Naive thymus-derived CD4-positive, alpha-beta T cell (primary cell): ENCODE measurements at regions not wholly inside any gene's neighbourhood (a gene's known extent, or its start where the extent isn't known, plus 50 kb on each side); places are given as distances from the start of the nearest gene placed in this dataset.
"Not testable (repeated sequence)": the region's sequence is repeated elsewhere in the genome, so short reads cannot be mapped to it uniquely, and the experiment has no call there.

Source experiments
- ATAC-seq: fragments of 150-1000 bp; cut with Tn5 transposase; 2 replicates; pipeline ENCODE4 v1.10.0; 2021; ENCODE audit warnings: mild to moderate bottlenecking, moderate library complexity
- CTCF ChIA-PET: fragments of 350-600 bp; sonication (Branson Sonifier 250); formaldehyde crosslinking; loops from one replicate; lab custom pipeline; 2021; ENCODE audit warnings: antibody characterized with exemption; lab: Charles Lee
- POLR2A ChIA-PET: fragments of 350-600 bp; sonication (Branson Sonifier 250); formaldehyde crosslinking; loops from one replicate; lab custom pipeline; 2021; ENCODE audit warnings: antibody characterized with exemption, inconsistent platforms; lab: Charles Lee
- DNase-seq, 9 donors: peaks; one replicate each; pipeline versions ENCODE4 v3.0.0 to v3.0.0-alpha.2; 2020 to 2022; ENCODE audit warnings: mixed read lengths in 1 of 9
- H3K27ac ChIP-seq: one replicate; pipeline ENCODE4 v1.7.0; 2013; ENCODE audit warnings: mild to moderate bottlenecking, low read depth, low read length, moderate library complexity
- H3K27me3 ChIP-seq, 2 donors: one replicate each; pipeline ENCODE4 v1.7.0; 2013; ENCODE audit warnings: low read length in 2 of 2, mild to moderate bottlenecking in 2 of 2, moderate library complexity in 2 of 2; ENCODE audit not compliant: control insufficient read depth in 2 of 2, insufficient read depth in 2 of 2
- H3K36me3 ChIP-seq, 3 experiments: 1 replicate in 2 of 3; 2 replicates in 1 of 3; pipeline ENCODE4 v1.7.0; 2013; ENCODE audit warnings: low read length in 3 of 3, mild to moderate bottlenecking in 3 of 3, moderate library complexity in 1 of 3; ENCODE audit not compliant: insufficient read depth in 3 of 3, control insufficient read depth in 2 of 3
- H3K4me1 ChIP-seq, 2 donors: one replicate each; pipeline ENCODE4 v1.7.0; 2013; ENCODE audit warnings: low read length in 2 of 2, mild to moderate bottlenecking in 2 of 2, moderate library complexity in 1 of 2; ENCODE audit not compliant: control insufficient read depth in 2 of 2, insufficient read depth in 2 of 2
- H3K4me3 ChIP-seq: 2 replicates; pipeline ENCODE4 v1.7.0; 2013; ENCODE audit warnings: mild to moderate bottlenecking, low read length
- H3K9me3 ChIP-seq, 3 experiments: 1 replicate in 2 of 3; 2 replicates in 1 of 3; pipeline ENCODE4 v1.7.0; 2013; ENCODE audit warnings: low read length in 3 of 3; ENCODE audit not compliant: control insufficient read depth in 2 of 3
- H3K27ac Mint-ChIP-seq, 9 donors: one replicate each; pipeline ENCODE4 v1.8.0; 2020 to 2022; ENCODE audit warnings: mixed read lengths in 9 of 9, mild to moderate bottlenecking in 8 of 9, moderate library complexity in 5 of 9, inconsistent platforms in 2 of 9
- H3K27me3 Mint-ChIP-seq, 5 donors: one replicate each; pipeline ENCODE4 v1.8.0; 2021 to 2022; ENCODE audit warnings: mixed read lengths in 5 of 5, mild to moderate bottlenecking in 1 of 5
- H3K36me3 Mint-ChIP-seq, 5 donors: one replicate each; pipeline ENCODE4 v1.8.0; 2020 to 2022; ENCODE audit warnings: mixed read lengths in 5 of 5, mild to moderate bottlenecking in 3 of 5, inconsistent platforms in 1 of 5
- H3K4me1 Mint-ChIP-seq, 7 donors: one replicate each; pipeline ENCODE4 v1.8.0; 2020 to 2022; ENCODE audit warnings: mixed read lengths in 7 of 7, mild to moderate bottlenecking in 3 of 7, inconsistent platforms in 1 of 7
- H3K4me3 Mint-ChIP-seq, 10 donors: one replicate each; pipeline ENCODE4 v1.8.0; 2020 to 2022; ENCODE audit warnings: mild to moderate bottlenecking in 10 of 10, mixed read lengths in 10 of 10, moderate library complexity in 6 of 10, inconsistent platforms in 2 of 10
- H3K9me3 Mint-ChIP-seq, 11 donors: one replicate each; pipeline ENCODE4 v1.8.0; 2020 to 2022; ENCODE audit warnings: mixed read lengths in 11 of 11, mild to moderate bottlenecking in 4 of 11, inconsistent platforms in 1 of 11, moderate library complexity in 1 of 11
- intact Hi-C, 2 donors: fragments of 100-400 bp; cut with micrococcal nuclease; formaldehyde crosslinking; loops; one replicate each; pipeline ENCODE4 v1.15.1; 2023

- no peak overlapping the region for H3K4me3 Mint-ChIP-seq
Measured at GRCh38 chr14:22370084-22370847, 218.8 kb downstream of the DAD1 start.

GRCh38 chr14:22358726-22359125, 230.3 kb downstream of the DAD1 start:
- Histone ChIP-seq H3K4me3 (no peak overlapping the region), H3K36me3 (no peaks in the 10 kb centered on the region), H3K9me3 (no peaks in the 10 kb centered on the region), H3K27ac (no peak overlapping the region), H3K27me3 (no peaks in the 10 kb centered on the region), H3K4me1 (no peaks in the 10 kb centered on the region)
- Mint-ChIP-seq H3K27ac (no peak overlapping the region), H3K9me3 (peaks cover 0 to 1% (median 0%) of the 10 kb centered on the region in 11 donors), H3K4me1 (no peaks in the 10 kb centered on the region), H3K36me3 (no peaks in the 10 kb centered on the region), H3K27me3 (peaks cover 0 to under 1% (median 0%) of the 10 kb centered on the region in 5 donors), H3K4me3 (no peak overlapping the region)
- ATAC-seq (no peak), DNase-seq (no peak)
- CTCF ChIA-PET: no interaction called here
- intact Hi-C loops: no loop called here
- POLR2A ChIA-PET: no interaction called here

More at GRCh38 chr14:22370084-22370847, 218.8 kb downstream of the DAD1 start:
- Mint-ChIP-seq H3K4me1 (no peaks in the 10 kb centered on the region), H3K27me3 (no peaks in the 10 kb centered on the region), H3K9me3 (peaks cover 0 to 2% (median 0%) of the 10 kb centered on the region in 11 donors), H3K27ac (no peak overlapping the region), H3K36me3 (no peaks in the 10 kb centered on the region)
- Histone ChIP-seq H3K4me1 (no peaks in the 10 kb centered on the region), H3K27ac (no peak overlapping the region), H3K27me3 (no peaks in the 10 kb centered on the region), H3K4me3 (no peak overlapping the region), H3K36me3 (no peaks in the 10 kb centered on the region), H3K9me3 (no peaks in the 10 kb centered on the region)
- ChIA-PET CTCF (no interaction called here), POLR2A (no interaction called here)
- intact Hi-C loops: no loop called here
- DNase-seq (no peak), ATAC-seq (no peak)

- H3K36me3 ChIP-seq, H3K4me1 Mint-ChIP-seq, H3K4me3 ChIP-seq, DNase-seq, H3K4me1 ChIP-seq, ATAC-seq, H3K9me3 ChIP-seq, POLR2A ChIA-PET, H3K9me3 Mint-ChIP-seq, CTCF ChIA-PET, H3K36me3 Mint-ChIP-seq, H3K4me3 Mint-ChIP-seq, H3K27ac ChIP-seq, H3K27ac Mint-ChIP-seq, H3K27me3 ChIP-seq, intact Hi-C loops, H3K27me3 Mint-ChIP-seq: not testable (repeated sequence)
Measured at GRCh38 chr14:22349281-22349680, 239.7 kb downstream of the DAD1 start.

- no peak overlapping the region for H3K27ac Mint-ChIP-seq
- ChIA-PET POLR2A (no interaction called here), CTCF (no interaction called here)
- H3K4me1 ChIP-seq: no peaks in the 10 kb centered on the region
- H3K4me3 Mint-ChIP-seq: no peak overlapping the region
- no peak for DNase-seq
- H3K9me3 Mint-ChIP-seq: peaks cover 0 to 3% (median 0%) of the 10 kb centered on the region in 11 donors
- H3K27ac ChIP-seq: no peak overlapping the region
- no peak for ATAC-seq
- intact Hi-C loops: no loop called here
- no peaks in the 10 kb centered on the region for H3K36me3 Mint-ChIP-seq
- no peaks in the 10 kb centered on the region for H3K9me3 ChIP-seq
- no peaks in the 10 kb centered on the region for H3K27me3 ChIP-seq
- no peaks in the 10 kb centered on the region for H3K27me3 Mint-ChIP-seq
- no peaks in the 10 kb centered on the region for H3K36me3 ChIP-seq
- H3K4me1 Mint-ChIP-seq: no peaks in the 10 kb centered on the region
- no peak overlapping the region for H3K4me3 ChIP-seq
Measured at GRCh38 chr14:22344673-22345072, 244.4 kb downstream of the DAD1 start.

GRCh38 chr14:22344209-22344608, 244.8 kb downstream of the DAD1 start:
- POLR2A ChIA-PET, H3K27me3 Mint-ChIP-seq, intact Hi-C loops, H3K4me3 Mint-ChIP-seq, H3K36me3 Mint-ChIP-seq, H3K36me3 ChIP-seq, H3K4me1 Mint-ChIP-seq, ATAC-seq, H3K27me3 ChIP-seq, H3K27ac Mint-ChIP-seq, H3K27ac ChIP-seq, H3K9me3 ChIP-seq, H3K9me3 Mint-ChIP-seq, DNase-seq, H3K4me1 ChIP-seq, CTCF ChIA-PET, H3K4me3 ChIP-seq: not testable (repeated sequence)

- no peaks in the 10 kb centered on the region for H3K27me3 Mint-ChIP-seq
- ChIA-PET CTCF (no interaction called here), POLR2A (no interaction called here)
- Histone ChIP-seq H3K27me3 (no peaks in the 10 kb centered on the region), H3K36me3 (no peaks in the 10 kb centered on the region), H3K9me3 (no peaks in the 10 kb centered on the region), H3K4me1 (no peaks in the 10 kb centered on the region), H3K4me3 (no peak overlapping the region), H3K27ac (no peak overlapping the region)
- no peak overlapping the region for H3K27ac Mint-ChIP-seq
- DNase-seq: no peak
- peaks cover 0 to 3% (median 0%) of the 10 kb centered on the region in 11 donors for H3K9me3 Mint-ChIP-seq
- peaks cover 0 to 1% (median 0%) of the 10 kb centered on the region in 7 donors for H3K4me1 Mint-ChIP-seq
- H3K36me3 Mint-ChIP-seq: no peaks in the 10 kb centered on the region
- no peak overlapping the region for H3K4me3 Mint-ChIP-seq
- no peak for ATAC-seq
- intact Hi-C loops: no loop called here
Measured at GRCh38 chr14:22341049-22341448, 248.0 kb downstream of the DAD1 start.
